ENCODE measurements at regions not wholly inside any gene's neighbourhood (a gene's known extent, or its start where the extent isn't known, plus 50 kb on each side); places are given as distances from the start of the nearest gene placed in this dataset.
"Not testable (repeated sequence)": the region's sequence is repeated elsewhere in the genome, so short reads cannot be mapped to it uniquely, and the experiment has no call there.

- Histone ChIP-seq H3K36me3 (ENCODE audit: insufficient read depth, low read length) (no peaks in the 10 kb centered on the region), H3K27ac (ENCODE audit: low read depth, low read length) (no peak overlapping the region), H3K4me2 (ENCODE audit: low read length) (no peak overlapping the region), H3K79me2 (ENCODE audit: insufficient read depth, low read length) (no peaks in the 10 kb centered on the region), H3K4me3 (ENCODE audit: insufficient read depth, low read depth, low read length) (no peak overlapping the region), H2AFZ (ENCODE audit: low read depth, low read length) (no peak overlapping the region), H3K9ac (ENCODE audit: low read length) (no peak overlapping the region), H3K4me1 (ENCODE audit: insufficient read depth, low read length) (no peaks in the 10 kb centered on the region), H4K20me1 (ENCODE audit: insufficient read depth, low read length) (no peaks in the 10 kb centered on the region), H3K27me3 (ENCODE audit: insufficient read depth, low read length) (no peaks in the 10 kb centered on the region), H3K9me3 (ENCODE audit: insufficient read depth, low read depth, low read length) (no peaks in the 10 kb centered on the region)
- peaks cover 11% of the 10 kb centered on the region for H3K4me1 Mint-ChIP-seq (ENCODE audit: low read depth, unreplicated experiment)
- FAIRE-seq = peak; percentile 89
- TF ChIP-seq EZH2 (IDR thresholded peaks at IDR 0.05; ENCODE audit: insufficient read depth, low read length) (no peak), CTCF (IDR thresholded peaks at IDR 0.05; ENCODE audit: insufficient read depth, low read depth, low read length) (no peak)
- no peaks in the 10 kb centered on the region for H3K9me3 Mint-ChIP-seq (ENCODE audit: unreplicated experiment)
- no peak overlapping the region for H3K27ac Mint-ChIP-seq (ENCODE audit: unreplicated experiment)
- DNase-seq (ENCODE audit: low read depth) = no peak
- no peaks in the 10 kb centered on the region for H3K36me3 Mint-ChIP-seq (ENCODE audit: low read depth, unreplicated experiment)
- no peaks in the 10 kb centered on the region for H3K27me3 Mint-ChIP-seq (ENCODE audit: low read depth, unreplicated experiment)
- no peak overlapping the region for H3K4me3 Mint-ChIP-seq (ENCODE audit: unreplicated experiment)
Observed at GRCh38 chrX:94936722-94937121, 1262.7 kb downstream of the FAM133A start.

GRCh38 chrX:94937491-94937890 lies 1263.5 kb downstream of the FAM133A start:
- FAIRE-seq (peak; percentile 41), DNase-seq (ENCODE audit: low read depth) (no peak)
- Histone ChIP-seq H3K9me3 (ENCODE audit: insufficient read depth, low read depth, low read length) (no peaks in the 10 kb centered on the region), H3K4me1 (ENCODE audit: insufficient read depth, low read length) (no peaks in the 10 kb centered on the region), H4K20me1 (ENCODE audit: insufficient read depth, low read length) (no peaks in the 10 kb centered on the region), H3K79me2 (ENCODE audit: insufficient read depth, low read length) (no peaks in the 10 kb centered on the region), H3K4me3 (ENCODE audit: insufficient read depth, low read depth, low read length) (no peak overlapping the region), H3K9ac (ENCODE audit: low read length) (no peak overlapping the region), H2AFZ (ENCODE audit: low read depth, low read length) (no peak overlapping the region), H3K27me3 (ENCODE audit: insufficient read depth, low read length) (no peaks in the 10 kb centered on the region), H3K27ac (ENCODE audit: low read depth, low read length) (no peak overlapping the region), H3K4me2 (ENCODE audit: low read length) (no peak overlapping the region), H3K36me3 (ENCODE audit: insufficient read depth, low read length) (no peaks in the 10 kb centered on the region)
- Mint-ChIP-seq H3K4me3 (ENCODE audit: unreplicated experiment) (no peak overlapping the region), H3K36me3 (ENCODE audit: low read depth, unreplicated experiment) (no peaks in the 10 kb centered on the region), H3K27me3 (ENCODE audit: low read depth, unreplicated experiment) (no peaks in the 10 kb centered on the region), H3K27ac (ENCODE audit: unreplicated experiment) (no peak overlapping the region), H3K4me1 (ENCODE audit: low read depth, unreplicated experiment) (peaks cover 4% of the 10 kb centered on the region), H3K9me3 (ENCODE audit: unreplicated experiment) (peaks cover 4% of the 10 kb centered on the region)
- no peak for TF ChIP-seq CTCF (IDR thresholded peaks at IDR 0.05; ENCODE audit: insufficient read depth, low read depth, low read length)
- no peak for TF ChIP-seq EZH2 (IDR thresholded peaks at IDR 0.05; ENCODE audit: insufficient read depth, low read length)

- H3K36me3 Mint-ChIP-seq (ENCODE audit: low read depth, unreplicated experiment) = no peaks in the 10 kb centered on the region
- Histone ChIP-seq H3K4me1 (ENCODE audit: insufficient read depth, low read length) (no peaks in the 10 kb centered on the region), H3K79me2 (ENCODE audit: insufficient read depth, low read length) (no peaks in the 10 kb centered on the region), H3K4me3 (ENCODE audit: insufficient read depth, low read depth, low read length) (no peak overlapping the region), H4K20me1 (ENCODE audit: insufficient read depth, low read length) (no peaks in the 10 kb centered on the region), H3K4me2 (ENCODE audit: low read length) (no peak overlapping the region), H2AFZ (ENCODE audit: low read depth, low read length) (no peak overlapping the region), H3K27ac (ENCODE audit: low read depth, low read length) (no peak overlapping the region), H3K36me3 (ENCODE audit: insufficient read depth, low read length) (no peaks in the 10 kb centered on the region), H3K9me3 (ENCODE audit: insufficient read depth, low read depth, low read length) (no peaks in the 10 kb centered on the region), H3K9ac (ENCODE audit: low read length) (no peak overlapping the region), H3K27me3 (ENCODE audit: insufficient read depth, low read length) (no peaks in the 10 kb centered on the region)
- DNase-seq (ENCODE audit: low read depth) = no peak
- H3K9me3 Mint-ChIP-seq (ENCODE audit: unreplicated experiment) = peaks cover 4% of the 10 kb centered on the region
- H3K4me1 Mint-ChIP-seq (ENCODE audit: low read depth, unreplicated experiment) = no peaks in the 10 kb centered on the region
- H3K4me3 Mint-ChIP-seq (ENCODE audit: unreplicated experiment) = no peak overlapping the region
- TF ChIP-seq EZH2 (IDR thresholded peaks at IDR 0.05; ENCODE audit: insufficient read depth, low read length) = no peak
- no peak for TF ChIP-seq CTCF (IDR thresholded peaks at IDR 0.05; ENCODE audit: insufficient read depth, low read depth, low read length)
- no peaks in the 10 kb centered on the region for H3K27me3 Mint-ChIP-seq (ENCODE audit: low read depth, unreplicated experiment)
- no peak overlapping the region for H3K27ac Mint-ChIP-seq (ENCODE audit: unreplicated experiment)
- no peak for FAIRE-seq
Observed at GRCh38 chrX:94942603-94943002, 1268.6 kb downstream of the FAM133A start.

GRCh38 chrX:94946137-94946536 lies 1272.1 kb downstream of the FAM133A start:
- not testable (repeated sequence) for H3K36me3 ChIP-seq (ENCODE audit: insufficient read depth, low read length); FAIRE-seq; H3K27me3 Mint-ChIP-seq (ENCODE audit: low read depth, unreplicated experiment); H3K27ac Mint-ChIP-seq (ENCODE audit: unreplicated experiment); H3K4me2 ChIP-seq (ENCODE audit: low read length); H3K27ac ChIP-seq (ENCODE audit: low read depth, low read length); H3K36me3 Mint-ChIP-seq (ENCODE audit: low read depth, unreplicated experiment); H4K20me1 ChIP-seq (ENCODE audit: insufficient read depth, low read length); H3K4me1 ChIP-seq (ENCODE audit: insufficient read depth, low read length); H3K27me3 ChIP-seq (ENCODE audit: insufficient read depth, low read length); H3K9me3 ChIP-seq (ENCODE audit: insufficient read depth, low read depth, low read length); H3K4me3 Mint-ChIP-seq (ENCODE audit: unreplicated experiment); H3K79me2 ChIP-seq (ENCODE audit: insufficient read depth, low read length); H3K9me3 Mint-ChIP-seq (ENCODE audit: unreplicated experiment); DNase-seq (ENCODE audit: low read depth); H3K9ac ChIP-seq (ENCODE audit: low read length); H2AFZ ChIP-seq (ENCODE audit: low read depth, low read length); H3K4me1 Mint-ChIP-seq (ENCODE audit: low read depth, unreplicated experiment); H3K4me3 ChIP-seq (ENCODE audit: insufficient read depth, low read depth, low read length)

Data from astrocyte (in vitro differentiated cells and primary cell).